ENCODE measurements at regions not wholly inside any gene's neighbourhood (a gene's known extent, or its start where the extent isn't known, plus 50 kb on each side); places are given as distances from the start of the nearest gene placed in this dataset.

DNA sequence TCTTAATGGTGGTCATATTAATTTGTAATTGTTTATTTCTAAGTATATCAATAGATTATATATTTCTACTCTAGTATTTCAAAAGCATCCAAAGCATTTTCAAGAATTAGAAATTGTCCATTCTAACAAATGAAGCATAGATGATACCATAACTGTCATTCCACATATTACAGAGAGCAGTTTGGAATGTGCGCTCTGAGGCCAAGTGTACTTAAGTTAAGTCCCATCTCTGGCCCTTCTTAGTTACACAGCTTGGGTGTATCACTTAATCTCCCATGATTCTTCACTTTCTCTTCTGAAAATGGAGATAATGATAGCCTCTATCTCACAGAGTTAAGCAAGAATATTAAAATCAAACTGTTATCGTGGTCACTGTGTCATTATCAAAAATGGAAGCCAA lies 281.1 kb downstream of the MRPL39 start:
- TF ChIP-seq TAF1 (conservative IDR thresholded peaks at IDR 0.05) (no peak), RXRA (IDR thresholded peaks at IDR 0.05) (no peak), NR2F2 (IDR thresholded peaks at IDR 0.05) (no peak), FOXA2 (IDR thresholded peaks at IDR 0.05) (no peak), FOXA1 (IDR thresholded peaks at IDR 0.05) (no peak), HNF4A (conservative IDR thresholded peaks at IDR 0.05) (no peak), HNF4G (IDR thresholded peaks at IDR 0.05) (no peak), YY1 (IDR thresholded peaks at IDR 0.05) (no peak)
- TF ChIP-seq, protein P1, sequence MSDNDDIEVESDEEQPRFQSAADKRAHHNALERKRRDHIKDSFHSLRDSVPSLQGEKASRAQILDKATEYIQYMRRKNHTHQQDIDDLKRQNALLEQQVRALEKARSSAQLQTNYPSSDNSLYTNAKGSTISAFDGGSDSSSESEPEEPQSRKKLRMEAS (IDR thresholded peaks at IDR 0.05): no peak
- no peak overlapping the region for H3K4me3 ChIP-seq (ENCODE audit: low read depth in 1 of 3, low read length in 3 of 3)
- 78% methylated on average over 2 of the region's 2 CpGs for WGBS
- no peak overlapping the region for H3K9ac ChIP-seq (ENCODE audit: low read depth in 1 of 2, low read length in 2 of 2)
- no peak for DNase-seq (ENCODE audit: low spot score)
- H3K4me1 ChIP-seq (ENCODE audit: control insufficient read depth in 4 of 4, insufficient read depth in 4 of 4, low read length in 3 of 4): no peaks in the 10 kb centered on the region
- H3K27me3 ChIP-seq (ENCODE audit: control insufficient read depth in 4 of 4, insufficient read depth in 4 of 4, low read length in 3 of 4): peaks cover 0 to 3% (median under 1%) of the 10 kb centered on the region in 4 donors
- H3K27ac ChIP-seq (ENCODE audit: low read depth in 1 of 2, low read length in 2 of 2): no peak overlapping the region
- H3K9me3 ChIP-seq (ENCODE audit: control insufficient read depth in 4 of 4, low read length in 3 of 4): no peaks in the 10 kb centered on the region
- H3K36me3 ChIP-seq (ENCODE audit: control insufficient read depth in 4 of 4, insufficient read depth in 3 of 4, low read depth in 1 of 4, low read length in 3 of 4): no peaks in the 10 kb centered on the region

DNA sequence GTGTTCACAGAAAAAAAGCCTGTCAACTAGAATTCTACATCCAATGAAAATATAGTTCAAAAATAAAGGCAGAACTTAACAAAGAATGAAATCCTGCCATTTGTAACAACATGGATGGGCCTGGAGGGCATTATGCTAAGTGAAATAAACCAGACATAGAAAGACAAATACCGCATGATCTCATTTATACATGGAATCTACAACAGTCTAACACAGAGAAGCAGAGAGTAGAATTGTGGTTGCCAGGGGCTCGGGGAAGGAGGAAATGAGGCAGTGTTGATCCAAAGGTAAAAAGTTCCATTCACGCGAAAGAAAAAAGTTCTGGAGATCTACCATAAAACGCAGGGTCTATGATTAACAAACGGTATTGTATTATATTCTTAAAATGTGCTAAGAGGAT lies 282.6 kb downstream of the MRPL39 start:
- H3K9ac ChIP-seq (ENCODE audit: low read depth in 1 of 2, low read length in 2 of 2): no peak overlapping the region
- no peaks in the 10 kb centered on the region for H3K9me3 ChIP-seq (ENCODE audit: control insufficient read depth in 4 of 4, low read length in 3 of 4)
- TF ChIP-seq YY1 (IDR thresholded peaks at IDR 0.05) (no peak), NR2F2 (IDR thresholded peaks at IDR 0.05) (no peak), SP1 (IDR thresholded peaks at IDR 0.05) (no peak), HNF4G (IDR thresholded peaks at IDR 0.05) (no peak)
- TF ChIP-seq, protein P2, sequence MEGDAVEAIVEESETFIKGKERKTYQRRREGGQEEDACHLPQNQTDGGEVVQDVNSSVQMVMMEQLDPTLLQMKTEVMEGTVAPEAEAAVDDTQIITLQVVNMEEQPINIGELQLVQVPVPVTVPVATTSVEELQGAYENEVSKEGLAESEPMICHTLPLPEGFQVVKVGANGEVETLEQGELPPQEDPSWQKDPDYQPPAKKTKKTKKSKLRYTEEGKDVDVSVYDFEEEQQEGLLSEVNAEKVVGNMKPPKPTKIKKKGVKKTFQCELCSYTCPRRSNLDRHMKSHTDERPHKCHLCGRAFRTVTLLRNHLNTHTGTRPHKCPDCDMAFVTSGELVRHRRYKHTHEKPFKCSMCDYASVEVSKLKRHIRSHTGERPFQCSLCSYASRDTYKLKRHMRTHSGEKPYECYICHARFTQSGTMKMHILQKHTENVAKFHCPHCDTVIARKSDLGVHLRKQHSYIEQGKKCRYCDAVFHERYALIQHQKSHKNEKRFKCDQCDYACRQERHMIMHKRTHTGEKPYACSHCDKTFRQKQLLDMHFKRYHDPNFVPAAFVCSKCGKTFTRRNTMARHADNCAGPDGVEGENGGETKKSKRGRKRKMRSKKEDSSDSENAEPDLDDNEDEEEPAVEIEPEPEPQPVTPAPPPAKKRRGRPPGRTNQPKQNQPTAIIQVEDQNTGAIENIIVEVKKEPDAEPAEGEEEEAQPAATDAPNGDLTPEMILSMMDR (IDR thresholded peaks at IDR 0.05; ENCODE audit: low read depth, low read length, missing input control): no peak
- no peak overlapping the region for H3K27ac ChIP-seq (ENCODE audit: low read depth in 1 of 2, low read length in 2 of 2)
- no peak for DNase-seq (ENCODE audit: low spot score)
- H3K4me3 ChIP-seq (ENCODE audit: low read depth in 1 of 3, low read length in 3 of 3): no peak overlapping the region
- no peaks in the 10 kb centered on the region for H3K4me1 ChIP-seq (ENCODE audit: control insufficient read depth in 4 of 4, insufficient read depth in 4 of 4, low read length in 3 of 4)
- 88% methylated on average over 6 of the region's 6 CpGs for WGBS
- H3K27me3 ChIP-seq (ENCODE audit: control insufficient read depth in 4 of 4, insufficient read depth in 4 of 4, low read length in 3 of 4): peaks cover 0 to 3% (median under 1%) of the 10 kb centered on the region in 4 donors
- H3K36me3 ChIP-seq (ENCODE audit: control insufficient read depth in 4 of 4, insufficient read depth in 3 of 4, low read depth in 1 of 4, low read length in 3 of 4): no peaks in the 10 kb centered on the region

DNA sequence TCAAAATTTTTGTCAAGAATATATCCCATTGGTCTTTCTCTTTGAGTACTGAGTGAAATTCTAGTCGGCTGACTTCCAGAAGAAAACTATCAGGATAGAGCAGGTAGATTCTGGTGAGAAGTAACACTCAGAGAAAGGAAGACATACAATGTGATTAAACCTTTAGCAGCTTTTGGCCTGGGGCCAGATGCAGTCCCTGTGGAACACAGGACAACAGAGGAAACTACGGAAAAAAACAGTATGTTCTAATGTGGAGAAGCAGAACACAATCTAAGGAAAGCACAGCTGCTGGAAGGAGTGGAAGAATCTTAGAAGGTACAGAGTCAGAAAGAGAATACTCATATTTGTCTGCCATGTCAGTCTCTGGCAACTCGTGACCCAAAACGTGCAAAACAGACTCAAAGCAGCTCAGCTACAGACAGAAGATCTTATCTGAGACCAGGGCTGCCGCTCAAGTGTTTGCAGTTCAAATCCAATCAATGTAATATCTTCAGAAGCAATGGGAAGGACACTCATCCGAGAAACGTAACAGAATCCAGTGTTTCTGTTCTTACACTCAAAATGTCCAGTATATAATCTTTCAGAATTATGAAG lies 283.8 kb downstream of the MRPL39 start:
- H3K9ac ChIP-seq (ENCODE audit: low read depth in 1 of 2, low read length in 2 of 2): no peak overlapping the region
- no peaks in the 10 kb centered on the region for H3K9me3 ChIP-seq (ENCODE audit: control insufficient read depth in 4 of 4, low read length in 3 of 4)
- no peak overlapping the region for H3K4me3 ChIP-seq (ENCODE audit: low read depth in 1 of 3, low read length in 3 of 3)
- H3K27me3 ChIP-seq (ENCODE audit: control insufficient read depth in 4 of 4, insufficient read depth in 4 of 4, low read length in 3 of 4): peaks cover 0 to 2% (median 0%) of the 10 kb centered on the region in 4 donors
- TF ChIP-seq GABPA (IDR thresholded peaks at IDR 0.05 in 1 of 2, conservative IDR thresholded peaks at IDR 0.05 in 1 of 2) (no peak), RAD21 (IDR thresholded peaks at IDR 0.05) (no peak), HNF4A (conservative IDR thresholded peaks at IDR 0.05) (no peak), YY1 (IDR thresholded peaks at IDR 0.05) (no peak), RXRA (IDR thresholded peaks at IDR 0.05) (no peak), SP1 (IDR thresholded peaks at IDR 0.05) (no peak), EGR1 (IDR thresholded peaks at IDR 0.05; ENCODE audit: low read depth in 2 of 2) (no peak), FOXA2 (IDR thresholded peaks at IDR 0.05) (no peak), NR2F2 (IDR thresholded peaks at IDR 0.05) (no peak)
- TF ChIP-seq, protein P3, sequence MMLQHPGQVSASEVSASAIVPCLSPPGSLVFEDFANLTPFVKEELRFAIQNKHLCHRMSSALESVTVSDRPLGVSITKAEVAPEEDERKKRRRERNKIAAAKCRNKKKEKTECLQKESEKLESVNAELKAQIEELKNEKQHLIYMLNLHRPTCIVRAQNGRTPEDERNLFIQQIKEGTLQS (IDR thresholded peaks at IDR 0.05): no peak
- TF ChIP-seq, protein P2 (IDR thresholded peaks at IDR 0.05; ENCODE audit: low read depth, low read length, missing input control): no peak
- TF ChIP-seq, protein P1 (IDR thresholded peaks at IDR 0.05): no peak
- 57% methylated on average over 7 of the region's 7 CpGs for WGBS
- H3K27ac ChIP-seq (ENCODE audit: low read depth in 1 of 2, low read length in 2 of 2): no peak overlapping the region
- H3K36me3 ChIP-seq (ENCODE audit: control insufficient read depth in 4 of 4, insufficient read depth in 3 of 4, low read depth in 1 of 4, low read length in 3 of 4): no peaks in the 10 kb centered on the region
- H3K4me1 ChIP-seq (ENCODE audit: control insufficient read depth in 4 of 4, insufficient read depth in 4 of 4, low read length in 3 of 4): no peaks in the 10 kb centered on the region
- no peak for DNase-seq (ENCODE audit: low spot score)
